Parathyroid adenoma (tissue), 2 donors: ENCODE measurements at regions not wholly inside any gene's neighbourhood (a gene's known extent, or its start where the extent isn't known, plus 50 kb on each side); places are given as distances from the start of the nearest gene placed in this dataset.

Source experiments
- H2AFZ ChIP-seq: fragments of 300-600 bp; sonication (generic); one replicate; pipeline ENCODE4 v1.7.0; 2017; ENCODE audit warnings: antibody characterized with exemption, mild to moderate bottlenecking
- H3K27ac ChIP-seq: fragments of 300-600 bp; sonication (generic); one replicate; pipeline ENCODE4 v1.7.0; 2017
- H3K27me3 ChIP-seq: fragments of 300-600 bp; sonication (generic); one replicate; pipeline ENCODE4 v1.7.0; 2017; ENCODE audit warnings: low read length; ENCODE audit not compliant: control insufficient read depth, insufficient read depth
- H3K36me3 ChIP-seq: fragments of 300-600 bp; sonication (generic); one replicate; pipeline ENCODE4 v1.7.0; 2017; ENCODE audit warnings: low read length; ENCODE audit not compliant: control insufficient read depth, insufficient read depth
- H3K4me1 ChIP-seq: fragments of 300-600 bp; sonication (generic); one replicate; pipeline ENCODE4 v1.7.0; 2017; ENCODE audit warnings: control low read depth
- H3K4me2 ChIP-seq: fragments of 300-600 bp; sonication (generic); one replicate; pipeline ENCODE4 v1.7.0; 2017; ENCODE audit warnings: low read length
- H3K4me3 ChIP-seq: fragments of 300-600 bp; sonication (generic); one replicate; pipeline ENCODE4 v1.7.0; 2017; ENCODE audit warnings: low read depth, low read length
- H3K79me2 ChIP-seq: fragments of 300-600 bp; sonication (generic); one replicate; pipeline ENCODE4 v1.7.0; 2017; ENCODE audit warnings: control low read depth
- H3K9ac ChIP-seq: fragments of 300-600 bp; sonication (generic); one replicate; pipeline ENCODE4 v1.7.0; 2017; ENCODE audit warnings: mild to moderate bottlenecking
- H3K9me3 ChIP-seq: fragments of 300-600 bp; sonication (generic); one replicate; pipeline ENCODE4 v1.7.0; 2017; ENCODE audit warnings: low read length; ENCODE audit not compliant: control insufficient read depth
- TF ChIP-seq, protein P1 (sequence below): fragments of 300-600 bp; sonication (generic); IDR thresholded peaks from one replicate; pipeline ENCODE4 v1.7.0; 2017; ENCODE audit warnings: antibody characterized with exemption, mild to moderate bottlenecking
- donor health status: primary hyperparathyroidism.

- no peak overlapping the region for H3K4me2 ChIP-seq
- H3K9ac ChIP-seq: no peak overlapping the region
- H3K9me3 ChIP-seq: no peaks in the 10 kb centered on the region
- no peaks in the 10 kb centered on the region for H3K27me3 ChIP-seq
- TF ChIP-seq, protein P1, sequence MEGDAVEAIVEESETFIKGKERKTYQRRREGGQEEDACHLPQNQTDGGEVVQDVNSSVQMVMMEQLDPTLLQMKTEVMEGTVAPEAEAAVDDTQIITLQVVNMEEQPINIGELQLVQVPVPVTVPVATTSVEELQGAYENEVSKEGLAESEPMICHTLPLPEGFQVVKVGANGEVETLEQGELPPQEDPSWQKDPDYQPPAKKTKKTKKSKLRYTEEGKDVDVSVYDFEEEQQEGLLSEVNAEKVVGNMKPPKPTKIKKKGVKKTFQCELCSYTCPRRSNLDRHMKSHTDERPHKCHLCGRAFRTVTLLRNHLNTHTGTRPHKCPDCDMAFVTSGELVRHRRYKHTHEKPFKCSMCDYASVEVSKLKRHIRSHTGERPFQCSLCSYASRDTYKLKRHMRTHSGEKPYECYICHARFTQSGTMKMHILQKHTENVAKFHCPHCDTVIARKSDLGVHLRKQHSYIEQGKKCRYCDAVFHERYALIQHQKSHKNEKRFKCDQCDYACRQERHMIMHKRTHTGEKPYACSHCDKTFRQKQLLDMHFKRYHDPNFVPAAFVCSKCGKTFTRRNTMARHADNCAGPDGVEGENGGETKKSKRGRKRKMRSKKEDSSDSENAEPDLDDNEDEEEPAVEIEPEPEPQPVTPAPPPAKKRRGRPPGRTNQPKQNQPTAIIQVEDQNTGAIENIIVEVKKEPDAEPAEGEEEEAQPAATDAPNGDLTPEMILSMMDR: no peak
- H3K27ac ChIP-seq: no peak overlapping the region
- no peaks in the 10 kb centered on the region for H3K4me1 ChIP-seq
- H3K79me2 ChIP-seq: no peaks in the 10 kb centered on the region
- no peak overlapping the region for H3K4me3 ChIP-seq
- no peaks in the 10 kb centered on the region for H3K36me3 ChIP-seq
- no peak overlapping the region for H2AFZ ChIP-seq
Measured at GRCh38 chr6:105964979-105965760, 121.0 kb upstream of the PRDM1 start.

DNA sequence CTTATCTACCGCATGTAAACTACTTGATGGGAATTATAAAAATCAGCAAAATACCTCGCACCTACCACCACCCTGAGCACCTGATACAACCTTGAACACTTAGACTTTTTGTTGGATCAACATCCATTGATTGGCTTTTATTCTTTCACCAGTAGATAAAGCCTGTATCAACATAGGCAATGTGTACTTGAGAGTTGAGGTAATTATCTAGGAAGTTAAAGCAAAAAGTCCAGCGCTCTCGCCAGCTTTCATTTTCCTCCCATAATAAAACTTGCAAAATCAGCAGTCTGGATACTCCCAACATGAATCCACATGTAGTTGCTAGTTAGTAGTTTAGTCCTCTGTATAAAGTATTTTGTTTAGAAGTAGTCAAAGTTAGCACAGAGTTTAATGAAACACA, 132.0 kb upstream of the PRDM1 start:
- Histone ChIP-seq H3K4me3 (no peak overlapping the region), H3K4me2 (no peak overlapping the region), H3K9me3 (no peaks in the 10 kb centered on the region), H3K79me2 (no peaks in the 10 kb centered on the region), H3K27ac (no peak overlapping the region), H3K4me1 (no peaks in the 10 kb centered on the region), H2AFZ (no peak overlapping the region), H3K9ac (no peak overlapping the region), H3K36me3 (no peaks in the 10 kb centered on the region), H3K27me3 (no peaks in the 10 kb centered on the region)
- TF ChIP-seq, protein P1: no peak

GRCh38 chr6:105952772-105953690, 133.1 kb upstream of the PRDM1 start:
- Histone ChIP-seq H3K27ac (no peak overlapping the region), H3K4me3 (no peak overlapping the region), H3K79me2 (no peaks in the 10 kb centered on the region), H3K4me2 (no peak overlapping the region), H3K4me1 (no peaks in the 10 kb centered on the region), H3K9ac (no peak overlapping the region), H3K9me3 (no peaks in the 10 kb centered on the region), H3K27me3 (no peaks in the 10 kb centered on the region), H3K36me3 (no peaks in the 10 kb centered on the region), H2AFZ (no peak overlapping the region)
- TF ChIP-seq, protein P1: no peak

DNA sequence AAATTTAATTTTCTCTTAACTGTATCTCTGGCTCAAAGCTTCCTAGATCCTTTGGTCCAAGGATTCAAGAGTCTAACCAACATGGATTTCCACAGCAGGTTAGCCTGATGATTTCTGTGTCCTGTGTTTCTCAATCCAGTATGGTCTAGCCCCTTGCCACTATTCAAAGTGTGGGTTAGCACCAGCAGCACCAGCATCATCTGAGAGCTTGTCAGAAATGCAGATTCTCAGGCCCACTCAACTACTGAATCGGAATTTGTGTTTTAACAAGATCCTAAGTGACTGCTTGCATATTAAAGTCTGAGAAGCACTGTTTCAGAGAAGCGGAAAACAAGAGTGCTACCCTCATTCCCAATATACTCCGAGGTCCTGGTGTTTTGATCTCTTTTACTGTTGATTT, 133.8 kb upstream of the PRDM1 start:
- Histone ChIP-seq H3K9ac (no peak overlapping the region), H3K79me2 (no peaks in the 10 kb centered on the region), H3K4me1 (no peaks in the 10 kb centered on the region), H2AFZ (no peak overlapping the region), H3K4me2 (no peak overlapping the region), H3K9me3 (no peaks in the 10 kb centered on the region), H3K4me3 (no peak overlapping the region), H3K27ac (no peak overlapping the region), H3K36me3 (no peaks in the 10 kb centered on the region), H3K27me3 (no peaks in the 10 kb centered on the region)
- TF ChIP-seq, protein P1: no peak
